GM10266 (cell line): ENCODE measurements at regions not wholly inside any gene's neighbourhood (a gene's known extent, or its start where the extent isn't known, plus 50 kb on each side); places are given as distances from the start of the nearest gene placed in this dataset.
"Not testable (repeated sequence)": the region's sequence is repeated elsewhere in the genome, so short reads cannot be mapped to it uniquely, and the experiment has no call there.

Experiments
- DNase-seq: peaks from one replicate; pipeline ENCODE4 v3.0.0; 2012; ENCODE audit errors: extremely low spot score
- TF ChIP-seq, protein P1 (sequence below): IDR thresholded peaks from 2 replicates; pipeline ENCODE4 v1.5.1; 2012; ENCODE audit warnings: mild to moderate bottlenecking, low read depth; ENCODE audit not compliant: control insufficient read depth, insufficient read depth; ENCODE audit errors: missing control alignments

DNA sequence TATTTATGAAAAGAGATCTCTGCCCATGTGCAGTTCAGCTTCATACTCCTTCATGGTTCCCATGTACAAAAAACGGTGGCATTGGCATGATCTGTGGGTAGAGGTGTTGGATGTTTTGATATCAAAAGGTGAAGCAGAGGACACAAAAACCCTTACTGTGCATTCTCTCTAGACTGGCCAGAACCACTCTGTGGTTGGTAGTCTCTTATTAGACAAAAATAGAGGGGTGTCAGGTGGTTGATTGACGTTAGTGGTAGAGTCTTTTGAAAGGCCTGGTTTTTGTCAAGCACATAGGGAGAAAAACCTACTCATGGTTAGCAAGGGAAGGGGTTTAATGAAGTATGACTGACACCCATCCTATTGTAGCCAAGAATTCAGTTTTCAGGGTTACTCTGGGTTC, 400.0 kb upstream of the TMPRSS15 start:
- TF ChIP-seq, protein P1, sequence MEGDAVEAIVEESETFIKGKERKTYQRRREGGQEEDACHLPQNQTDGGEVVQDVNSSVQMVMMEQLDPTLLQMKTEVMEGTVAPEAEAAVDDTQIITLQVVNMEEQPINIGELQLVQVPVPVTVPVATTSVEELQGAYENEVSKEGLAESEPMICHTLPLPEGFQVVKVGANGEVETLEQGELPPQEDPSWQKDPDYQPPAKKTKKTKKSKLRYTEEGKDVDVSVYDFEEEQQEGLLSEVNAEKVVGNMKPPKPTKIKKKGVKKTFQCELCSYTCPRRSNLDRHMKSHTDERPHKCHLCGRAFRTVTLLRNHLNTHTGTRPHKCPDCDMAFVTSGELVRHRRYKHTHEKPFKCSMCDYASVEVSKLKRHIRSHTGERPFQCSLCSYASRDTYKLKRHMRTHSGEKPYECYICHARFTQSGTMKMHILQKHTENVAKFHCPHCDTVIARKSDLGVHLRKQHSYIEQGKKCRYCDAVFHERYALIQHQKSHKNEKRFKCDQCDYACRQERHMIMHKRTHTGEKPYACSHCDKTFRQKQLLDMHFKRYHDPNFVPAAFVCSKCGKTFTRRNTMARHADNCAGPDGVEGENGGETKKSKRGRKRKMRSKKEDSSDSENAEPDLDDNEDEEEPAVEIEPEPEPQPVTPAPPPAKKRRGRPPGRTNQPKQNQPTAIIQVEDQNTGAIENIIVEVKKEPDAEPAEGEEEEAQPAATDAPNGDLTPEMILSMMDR: no peak
- no peak for DNase-seq

DNA sequence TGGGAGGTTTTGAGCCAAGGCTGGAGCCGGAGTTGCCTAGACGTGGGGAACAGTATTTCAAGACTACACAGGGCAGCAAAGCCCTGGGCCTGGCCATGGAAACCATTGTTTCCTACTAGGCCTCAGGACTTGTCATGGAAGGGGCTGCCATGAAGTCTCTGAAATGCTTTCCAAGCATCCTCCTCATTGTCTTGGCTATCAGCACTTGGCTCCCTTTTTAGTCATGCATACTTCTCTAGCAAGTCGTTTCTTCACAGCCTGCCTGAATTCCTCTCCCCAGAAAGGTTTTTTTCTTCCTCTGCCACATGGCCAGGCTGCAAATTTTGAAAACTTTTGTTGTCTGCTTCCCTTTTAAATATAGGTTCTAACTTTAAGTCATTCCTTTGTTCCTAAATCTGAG, 406.6 kb upstream of the TMPRSS15 start:
- DNase-seq: no peak
- TF ChIP-seq, protein P1: no peak

DNA sequence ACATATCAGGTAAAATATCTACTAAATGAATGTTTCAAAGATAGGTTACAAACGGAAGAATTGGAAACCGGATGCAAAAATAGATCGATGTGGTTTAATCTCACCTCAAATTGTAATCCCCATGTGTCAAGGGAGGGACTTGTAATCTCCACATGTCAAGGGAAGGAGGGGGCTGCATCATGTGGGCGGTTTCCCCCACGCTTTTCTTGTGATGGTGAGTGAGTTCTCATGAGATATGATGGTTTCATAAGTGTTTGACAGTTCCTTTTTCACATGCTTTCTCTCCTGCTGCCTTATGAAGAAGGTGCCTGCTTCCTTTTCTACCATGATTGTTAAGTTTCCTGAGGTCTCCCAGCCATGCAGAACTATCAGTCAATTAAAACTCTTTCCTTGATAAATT, 408.7 kb upstream of the TMPRSS15 start:
- no peak for DNase-seq
- TF ChIP-seq, protein P1: no peak

DNA sequence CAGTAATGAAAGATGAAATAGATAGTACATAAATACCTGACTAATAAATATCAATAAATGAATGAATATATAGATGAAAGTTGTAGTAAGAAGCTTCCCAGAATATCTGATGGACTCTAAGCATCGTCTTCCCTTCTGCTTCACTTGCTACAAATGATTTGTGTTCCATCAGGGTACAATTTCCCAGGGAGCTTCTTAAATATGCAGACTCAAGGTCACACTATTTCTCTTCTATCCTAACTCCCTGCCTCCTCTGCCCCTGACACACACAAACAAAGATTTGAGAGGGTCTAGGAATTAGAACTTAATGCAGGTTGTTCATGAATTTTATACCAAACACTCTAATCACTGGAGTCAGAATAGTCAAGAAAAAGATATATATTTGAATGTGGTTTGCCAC, 415.9 kb upstream of the TMPRSS15 start:
- TF ChIP-seq, protein P1: no peak

DNA sequence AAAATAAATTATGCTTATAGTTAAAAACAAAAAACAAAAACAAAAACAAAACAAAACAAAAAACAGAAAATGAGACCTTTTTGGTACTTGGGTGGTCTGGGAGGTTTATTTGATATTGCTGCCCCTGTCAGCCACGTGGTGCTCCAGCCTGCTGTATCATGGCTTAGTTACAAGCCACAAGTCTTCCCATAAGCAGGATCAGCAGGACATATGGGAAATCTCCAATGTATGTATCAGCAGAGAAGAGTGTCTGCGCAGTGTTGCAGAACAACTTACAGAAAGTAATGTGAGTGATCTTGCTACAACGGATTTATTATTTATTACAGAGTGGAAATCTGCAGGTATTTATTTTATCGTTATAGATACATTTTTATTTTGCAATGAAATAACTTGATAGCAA, 423.0 kb upstream of the TMPRSS15 start:
- TF ChIP-seq, protein P1: no peak
- no peak for DNase-seq

More for the DNA sequence above, 415.9 kb upstream of the TMPRSS15 start:
- no peak for DNase-seq

DNA sequence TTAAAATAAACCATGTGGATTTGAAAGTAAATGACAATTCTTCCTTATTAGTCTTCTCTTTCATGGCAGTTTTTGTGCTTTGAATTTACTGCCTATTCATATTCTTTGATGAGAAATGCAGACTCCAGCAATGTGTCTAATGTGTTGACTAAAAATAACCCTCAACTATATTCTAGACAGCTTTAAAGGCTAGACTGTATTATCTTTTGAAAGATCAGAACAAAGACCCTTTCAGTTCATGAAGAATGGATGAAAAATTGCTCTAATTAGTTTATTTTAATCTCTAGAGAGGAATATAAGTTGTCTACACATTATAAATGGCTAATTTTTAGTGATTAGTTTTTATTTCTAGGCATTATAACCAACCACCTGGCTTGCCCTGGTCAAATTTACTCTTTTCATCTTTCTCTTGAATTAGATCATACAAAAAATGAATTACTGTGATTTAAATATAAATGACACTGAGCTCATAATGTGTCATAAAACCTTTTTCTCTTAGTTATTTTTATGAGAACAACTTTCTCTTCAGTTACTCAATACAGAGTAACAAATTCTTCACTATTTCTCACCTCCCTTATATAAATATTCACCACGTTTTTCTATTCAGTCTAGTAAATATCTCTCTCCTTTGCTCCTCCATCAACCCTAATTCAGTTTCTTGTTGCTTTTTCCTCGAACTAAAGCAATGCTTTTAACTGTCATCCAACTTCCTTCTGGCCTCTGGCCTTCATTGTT, 428.5 kb upstream of the TMPRSS15 start:
- TF ChIP-seq, protein P1: no peak
- no peak for DNase-seq

DNA sequence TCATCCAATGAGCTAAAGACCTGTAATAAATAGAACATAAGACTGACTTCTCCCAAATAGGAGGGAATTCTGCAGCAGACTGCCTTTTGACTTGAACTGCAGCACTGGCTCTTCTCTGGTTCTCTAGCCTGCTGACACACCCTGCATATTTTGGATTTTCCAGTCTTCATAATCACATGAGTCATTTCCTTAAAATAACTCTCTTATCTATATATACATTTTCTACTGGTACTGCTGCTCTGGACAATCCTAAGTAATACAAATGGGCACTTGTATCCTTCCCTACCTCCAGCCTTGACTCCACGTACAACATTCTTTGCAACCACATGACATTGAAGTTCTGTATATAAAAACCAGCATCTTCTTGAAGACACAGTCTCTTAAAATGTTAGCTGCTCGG, 429.4 kb upstream of the TMPRSS15 start:
- no peak for DNase-seq

DNA sequence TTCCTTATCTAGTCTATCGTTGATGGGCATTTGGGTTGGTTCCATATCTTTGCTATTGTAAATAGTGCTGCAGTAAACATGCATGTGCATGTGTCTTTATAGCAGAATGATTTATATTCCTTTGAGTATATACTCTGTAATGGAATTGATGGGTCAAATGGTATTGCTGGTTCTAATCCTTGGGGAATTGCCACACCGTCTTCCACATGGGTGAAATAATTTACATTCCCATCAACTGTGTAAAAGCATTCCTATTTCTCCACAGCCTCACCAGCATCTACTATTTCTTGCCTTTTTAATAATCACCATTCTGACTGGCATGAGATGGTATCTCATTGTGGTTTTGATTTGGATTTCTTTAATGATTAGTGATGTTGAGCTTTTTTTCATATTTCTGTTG, 430.5 kb upstream of the TMPRSS15 start:
- not testable (repeated sequence) for DNase-seq

More for the DNA sequence above, 429.4 kb upstream of the TMPRSS15 start:
- TF ChIP-seq, protein P1: no peak
